ENCODE measurements at regions not wholly inside any gene's neighbourhood (a gene's known extent, or its start where the extent isn't known, plus 50 kb on each side); places are given as distances from the start of the nearest gene placed in this dataset.

GRCh38 chr13:72023895-72024294 is 156.9 kb upstream of the DACH1 start:
- H3K27me3 ChIP-seq (ENCODE audit: control insufficient read depth in 1 of 2, insufficient read depth in 2 of 2, low read length in 2 of 2), result no peaks in the 10 kb centered on the region
- CTCF ChIA-PET, result no interaction called here
- POLR2A ChIA-PET, result no interaction called here
- no peak overlapping the region for H3K27ac ChIP-seq (ENCODE audit: low read depth in 1 of 2, low read length in 2 of 2)
- H3K4me3 Mint-ChIP-seq, result no peak overlapping the region
- H3K4me1 ChIP-seq (ENCODE audit: insufficient read depth, low read length), result no peaks in the 10 kb centered on the region
- ATAC-seq (ENCODE audit: poor library complexity) (no peak), DNase-seq (no peak)
- intact Hi-C loops (cut with DNase I, micrococcal nuclease), result no loop called here
- no peak overlapping the region for H3K4me3 ChIP-seq (ENCODE audit: low read length)
- H3K9me3 ChIP-seq (ENCODE audit: control insufficient read depth in 1 of 2, insufficient read depth in 1 of 2, low read length in 2 of 2), result peaks cover 0 to 9% of the 10 kb centered on the region in 2 experiments
- H3K27me3 Mint-ChIP-seq, result no peaks in the 10 kb centered on the region
- no peaks in the 10 kb centered on the region for H3K4me1 Mint-ChIP-seq (ENCODE audit: low read depth)
- H3K36me3 Mint-ChIP-seq (ENCODE audit: low read depth), result no peaks in the 10 kb centered on the region
- H3K9me3 Mint-ChIP-seq, result peaks cover 2% of the 10 kb centered on the region
- H3K27ac Mint-ChIP-seq, result no peak overlapping the region
- TF ChIP-seq, protein P1, sequence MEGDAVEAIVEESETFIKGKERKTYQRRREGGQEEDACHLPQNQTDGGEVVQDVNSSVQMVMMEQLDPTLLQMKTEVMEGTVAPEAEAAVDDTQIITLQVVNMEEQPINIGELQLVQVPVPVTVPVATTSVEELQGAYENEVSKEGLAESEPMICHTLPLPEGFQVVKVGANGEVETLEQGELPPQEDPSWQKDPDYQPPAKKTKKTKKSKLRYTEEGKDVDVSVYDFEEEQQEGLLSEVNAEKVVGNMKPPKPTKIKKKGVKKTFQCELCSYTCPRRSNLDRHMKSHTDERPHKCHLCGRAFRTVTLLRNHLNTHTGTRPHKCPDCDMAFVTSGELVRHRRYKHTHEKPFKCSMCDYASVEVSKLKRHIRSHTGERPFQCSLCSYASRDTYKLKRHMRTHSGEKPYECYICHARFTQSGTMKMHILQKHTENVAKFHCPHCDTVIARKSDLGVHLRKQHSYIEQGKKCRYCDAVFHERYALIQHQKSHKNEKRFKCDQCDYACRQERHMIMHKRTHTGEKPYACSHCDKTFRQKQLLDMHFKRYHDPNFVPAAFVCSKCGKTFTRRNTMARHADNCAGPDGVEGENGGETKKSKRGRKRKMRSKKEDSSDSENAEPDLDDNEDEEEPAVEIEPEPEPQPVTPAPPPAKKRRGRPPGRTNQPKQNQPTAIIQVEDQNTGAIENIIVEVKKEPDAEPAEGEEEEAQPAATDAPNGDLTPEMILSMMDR (IDR thresholded peaks at IDR 0.05), result no peak
- H3K36me3 ChIP-seq (ENCODE audit: insufficient read depth, low read length), result no peaks in the 10 kb centered on the region

DNA sequence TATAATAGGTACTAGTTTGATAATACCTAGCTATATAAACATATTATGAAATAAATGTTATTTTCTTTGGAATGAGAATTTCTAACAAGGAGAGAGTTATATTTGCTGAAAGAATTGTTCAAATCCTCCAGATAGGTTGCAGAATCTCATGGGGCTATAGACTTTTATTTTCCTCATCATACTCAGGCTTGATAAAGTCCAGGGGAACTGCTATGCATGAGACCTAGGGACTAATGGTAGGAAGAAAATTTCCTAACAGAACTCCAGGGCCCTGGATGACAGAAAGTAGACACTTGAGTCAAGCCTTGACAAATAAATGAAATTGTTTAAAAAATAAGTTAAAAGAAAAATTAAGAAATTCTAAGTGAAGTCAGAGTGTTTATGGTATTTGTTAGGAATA is 138.5 kb upstream of the DACH1 start:
- H3K27me3 ChIP-seq (ENCODE audit: control insufficient read depth in 1 of 2, insufficient read depth in 2 of 2, low read length in 2 of 2), result no peaks in the 10 kb centered on the region
- no peaks in the 10 kb centered on the region for H3K36me3 ChIP-seq (ENCODE audit: insufficient read depth, low read length)
- TF ChIP-seq, protein P1 (IDR thresholded peaks at IDR 0.05), result no peak
- H3K9me3 ChIP-seq (ENCODE audit: control insufficient read depth in 1 of 2, insufficient read depth in 1 of 2, low read length in 2 of 2), result peaks cover 0 to 3% of the 10 kb centered on the region in 2 experiments
- ChIA-PET POLR2A (no interaction called here), CTCF (no interaction called here)
- H3K4me1 ChIP-seq (ENCODE audit: insufficient read depth, low read length), result no peaks in the 10 kb centered on the region
- no peak overlapping the region for H3K4me3 Mint-ChIP-seq
- H3K27ac ChIP-seq (ENCODE audit: low read depth in 1 of 2, low read length in 2 of 2), result no peak overlapping the region
- peaks cover 7% of the 10 kb centered on the region for H3K9me3 Mint-ChIP-seq
- H3K4me3 ChIP-seq (ENCODE audit: low read length), result no peak overlapping the region
- H3K27ac Mint-ChIP-seq, result no peak overlapping the region
- intact Hi-C loops (cut with DNase I, micrococcal nuclease), result no loop called here
- no peaks in the 10 kb centered on the region for H3K27me3 Mint-ChIP-seq
- no peaks in the 10 kb centered on the region for H3K36me3 Mint-ChIP-seq (ENCODE audit: low read depth)
- ATAC-seq (ENCODE audit: poor library complexity) (no peak), DNase-seq (no peak)
- H3K4me1 Mint-ChIP-seq (ENCODE audit: low read depth), result no peaks in the 10 kb centered on the region

DNA sequence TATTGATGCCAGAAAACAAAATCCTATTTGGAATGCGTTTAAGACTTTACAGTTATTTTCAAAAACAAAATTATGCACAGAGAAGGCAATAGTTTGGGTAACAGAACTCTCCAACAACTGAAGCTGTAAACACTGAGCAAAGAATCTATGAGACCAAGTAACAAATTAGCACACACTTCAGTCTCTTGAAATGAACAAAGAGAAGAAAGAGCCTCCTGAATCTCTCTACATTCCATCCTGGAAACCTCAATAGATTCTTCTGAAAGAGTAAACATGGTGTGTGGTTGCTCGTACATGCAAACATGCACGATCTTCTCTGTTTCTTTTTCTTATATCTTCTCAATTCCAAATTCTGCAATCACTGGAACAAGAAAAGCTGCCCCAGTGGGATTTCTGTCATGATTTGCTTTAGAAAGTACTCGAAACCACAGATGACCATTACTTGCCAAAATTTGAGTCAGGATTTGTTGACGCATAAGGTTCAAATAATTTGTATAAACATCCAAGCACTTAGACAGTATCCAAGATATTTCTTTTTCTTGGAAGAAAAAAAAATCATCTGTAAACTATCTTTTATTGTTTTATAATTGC is 137.9 kb upstream of the DACH1 start:
- Histone ChIP-seq H3K4me3 (ENCODE audit: low read length) (no peak overlapping the region), H3K27ac (ENCODE audit: low read depth in 1 of 2, low read length in 2 of 2) (no peak overlapping the region), H3K27me3 (ENCODE audit: control insufficient read depth in 1 of 2, insufficient read depth in 2 of 2, low read length in 2 of 2) (no peaks in the 10 kb centered on the region), H3K36me3 (ENCODE audit: insufficient read depth, low read length) (no peaks in the 10 kb centered on the region), H3K4me1 (ENCODE audit: insufficient read depth, low read length) (no peaks in the 10 kb centered on the region), H3K9me3 (ENCODE audit: control insufficient read depth in 1 of 2, insufficient read depth in 1 of 2, low read length in 2 of 2) (peaks cover 0 to 3% of the 10 kb centered on the region in 2 experiments)
- Mint-ChIP-seq H3K27ac (no peak overlapping the region), H3K27me3 (no peaks in the 10 kb centered on the region), H3K36me3 (ENCODE audit: low read depth) (no peaks in the 10 kb centered on the region), H3K9me3 (peaks cover 8% of the 10 kb centered on the region), H3K4me1 (ENCODE audit: low read depth) (no peaks in the 10 kb centered on the region), H3K4me3 (no peak overlapping the region)
- DNase-seq (no peak), ATAC-seq (ENCODE audit: poor library complexity) (no peak)
- intact Hi-C loops (cut with DNase I, micrococcal nuclease), result no loop called here
- ChIA-PET POLR2A (no interaction called here), CTCF (no interaction called here)
- TF ChIP-seq, protein P1 (IDR thresholded peaks at IDR 0.05), result no peak
